Rectal smooth muscle tissue (tissue), 1 donor: ENCODE measurements at regions not wholly inside any gene's neighbourhood (a gene's known extent, or its start where the extent isn't known, plus 50 kb on each side); places are given as distances from the start of the nearest gene placed in this dataset.

Source experiments
- H3K27ac ChIP-seq: one replicate; pipeline ENCODE4 v1.7.0; 2013; ENCODE audit warnings: low read depth, low read length, inconsistent platforms
- H3K27me3 ChIP-seq: one replicate; pipeline ENCODE4 v1.7.0; 2013; ENCODE audit warnings: low read length; ENCODE audit not compliant: control insufficient read depth, insufficient read depth
- H3K36me3 ChIP-seq: one replicate; pipeline ENCODE4 v1.7.0; 2013; ENCODE audit warnings: low read length; ENCODE audit not compliant: control insufficient read depth, insufficient read depth
- H3K4me1 ChIP-seq: one replicate; pipeline ENCODE4 v1.7.0; 2013; ENCODE audit warnings: low read length; ENCODE audit not compliant: control insufficient read depth, insufficient read depth
- H3K4me3 ChIP-seq: one replicate; pipeline ENCODE4 v1.7.0; 2013; ENCODE audit warnings: low read length
- H3K9ac ChIP-seq: one replicate; pipeline ENCODE4 v1.7.0; 2013; ENCODE audit warnings: low read length

GRCh38 chr1:208515129-208515528 is 270.9 kb upstream of the PLXNA2 start:
- Histone ChIP-seq H3K27me3 (no peaks in the 10 kb centered on the region), H3K4me1 (no peaks in the 10 kb centered on the region), H3K36me3 (no peaks in the 10 kb centered on the region), H3K27ac (no peak overlapping the region), H3K4me3 (no peak overlapping the region), H3K9ac (no peak overlapping the region)

GRCh38 chr1:208516780-208517179 is 272.6 kb upstream of the PLXNA2 start:
- no peaks in the 10 kb centered on the region for H3K36me3 ChIP-seq
- H3K4me3 ChIP-seq, result no peak overlapping the region
- no peak overlapping the region for H3K27ac ChIP-seq
- no peak overlapping the region for H3K9ac ChIP-seq
- H3K4me1 ChIP-seq, result no peaks in the 10 kb centered on the region
- no peaks in the 10 kb centered on the region for H3K27me3 ChIP-seq

GRCh38 chr1:208520438-208521099 is 276.4 kb upstream of the PLXNA2 start:
- no peak overlapping the region for H3K27ac ChIP-seq
- H3K4me1 ChIP-seq, result no peaks in the 10 kb centered on the region
- no peak overlapping the region for H3K9ac ChIP-seq
- no peaks in the 10 kb centered on the region for H3K27me3 ChIP-seq
- no peak overlapping the region for H3K4me3 ChIP-seq
- H3K36me3 ChIP-seq, result no peaks in the 10 kb centered on the region

- no peaks in the 10 kb centered on the region for H3K27me3 ChIP-seq
- H3K27ac ChIP-seq, result no peak overlapping the region
- no peak overlapping the region for H3K9ac ChIP-seq
- no peaks in the 10 kb centered on the region for H3K4me1 ChIP-seq
- no peak overlapping the region for H3K4me3 ChIP-seq
- H3K36me3 ChIP-seq, result no peaks in the 10 kb centered on the region
Measured at GRCh38 chr1:208521534-208521933, 277.4 kb upstream of the PLXNA2 start.

DNA sequence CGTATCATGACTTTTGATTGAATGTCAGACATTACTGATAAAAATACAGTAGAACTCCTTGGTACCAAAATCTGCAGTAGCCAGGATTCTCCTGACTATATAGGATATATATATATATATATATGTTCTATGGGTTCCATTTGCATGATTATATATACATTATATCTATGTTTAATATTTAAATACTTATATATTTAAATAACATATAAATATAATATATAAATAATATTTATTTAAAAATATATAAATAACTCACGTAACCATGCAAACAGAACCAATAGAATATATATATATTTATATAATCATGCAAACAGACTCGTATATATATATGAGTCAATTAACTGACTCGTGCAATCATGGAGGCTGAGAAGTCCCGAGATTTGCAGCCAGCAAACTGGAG is 278.8 kb upstream of the PLXNA2 start:
- no peak overlapping the region for H3K9ac ChIP-seq
- no peaks in the 10 kb centered on the region for H3K27me3 ChIP-seq
- no peaks in the 10 kb centered on the region for H3K4me1 ChIP-seq
- H3K36me3 ChIP-seq, result no peaks in the 10 kb centered on the region
- no peak overlapping the region for H3K4me3 ChIP-seq
- no peak overlapping the region for H3K27ac ChIP-seq

- Histone ChIP-seq H3K27me3 (no peaks in the 10 kb centered on the region), H3K4me3 (no peak overlapping the region), H3K27ac (no peak overlapping the region), H3K36me3 (no peaks in the 10 kb centered on the region), H3K4me1 (no peaks in the 10 kb centered on the region), H3K9ac (no peak overlapping the region)
Measured at GRCh38 chr1:208524376-208524775, 280.2 kb upstream of the PLXNA2 start.

DNA sequence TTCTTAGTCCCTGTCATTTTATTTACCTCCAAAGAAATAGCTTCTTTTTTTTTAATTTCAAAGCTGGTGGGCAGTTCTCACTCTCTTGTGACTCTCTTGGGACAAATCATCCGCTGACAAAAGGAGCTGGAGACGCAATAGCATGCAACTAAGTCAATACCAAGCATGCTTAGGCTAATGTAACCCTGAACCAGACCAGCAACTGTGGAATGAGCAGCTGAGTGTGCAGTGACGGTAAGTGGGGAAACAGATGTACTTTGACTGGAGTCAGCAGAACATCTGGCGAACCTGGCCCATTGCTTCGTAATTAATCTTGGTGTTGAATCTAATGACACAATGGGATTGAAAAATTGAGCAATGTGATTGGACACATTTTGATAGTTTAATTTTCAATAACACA is 280.7 kb upstream of the PLXNA2 start:
- Histone ChIP-seq H3K36me3 (no peaks in the 10 kb centered on the region), H3K27ac (no peak overlapping the region), H3K4me1 (no peaks in the 10 kb centered on the region), H3K4me3 (no peak overlapping the region), H3K9ac (no peak overlapping the region), H3K27me3 (no peaks in the 10 kb centered on the region)

DNA sequence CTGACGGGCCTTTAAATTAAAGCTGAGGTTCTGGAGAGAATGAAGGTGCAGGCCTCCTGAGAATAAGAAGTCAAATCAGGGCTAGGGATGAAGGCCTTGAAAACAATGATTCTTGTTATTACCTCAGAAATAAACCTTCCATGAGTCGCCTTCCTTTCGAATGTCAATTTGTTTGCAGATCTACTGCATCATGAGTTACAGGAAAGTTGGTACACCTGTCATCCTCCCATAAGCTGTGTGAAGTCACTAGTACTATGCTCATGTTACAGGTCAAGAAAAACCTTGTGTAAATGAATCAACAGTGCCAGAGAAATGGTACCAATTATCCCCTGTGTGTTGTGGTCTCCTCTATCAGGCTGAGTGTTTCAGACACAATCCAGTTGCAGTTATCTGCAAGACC is 281.2 kb upstream of the PLXNA2 start:
- Histone ChIP-seq H3K4me3 (no peak overlapping the region), H3K36me3 (no peaks in the 10 kb centered on the region), H3K9ac (no peak overlapping the region), H3K27me3 (no peaks in the 10 kb centered on the region), H3K27ac (no peak overlapping the region), H3K4me1 (no peaks in the 10 kb centered on the region)

- no peak overlapping the region for H3K27ac ChIP-seq
- no peaks in the 10 kb centered on the region for H3K4me1 ChIP-seq
- no peak overlapping the region for H3K4me3 ChIP-seq
- no peak overlapping the region for H3K9ac ChIP-seq
- H3K27me3 ChIP-seq, result no peaks in the 10 kb centered on the region
- no peaks in the 10 kb centered on the region for H3K36me3 ChIP-seq
Measured at GRCh38 chr1:208526613-208527125, 282.5 kb upstream of the PLXNA2 start.

DNA sequence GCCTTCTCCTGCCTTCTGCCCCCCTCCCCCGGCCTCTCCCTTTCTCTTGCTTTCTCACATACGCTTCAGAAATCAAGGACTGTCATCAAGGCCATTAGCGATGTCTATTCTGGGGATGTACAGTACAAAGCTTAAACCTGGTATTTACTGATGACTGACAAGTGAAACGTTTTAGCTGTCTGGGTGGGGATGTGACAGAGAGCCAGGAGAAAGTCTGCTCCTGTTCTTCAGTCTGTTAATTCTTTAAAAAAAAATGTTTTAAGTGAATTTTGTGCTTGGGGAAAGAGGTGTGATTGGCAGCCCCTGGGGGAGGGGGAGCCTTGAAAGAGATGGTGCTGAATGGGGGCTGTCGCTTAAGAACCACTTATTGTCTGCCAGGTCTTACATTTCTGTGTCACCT is 283.0 kb upstream of the PLXNA2 start:
- no peak overlapping the region for H3K4me3 ChIP-seq
- no peaks in the 10 kb centered on the region for H3K4me1 ChIP-seq
- no peaks in the 10 kb centered on the region for H3K27me3 ChIP-seq
- H3K27ac ChIP-seq, result no peak overlapping the region
- no peaks in the 10 kb centered on the region for H3K36me3 ChIP-seq
- H3K9ac ChIP-seq, result no peak overlapping the region

DNA sequence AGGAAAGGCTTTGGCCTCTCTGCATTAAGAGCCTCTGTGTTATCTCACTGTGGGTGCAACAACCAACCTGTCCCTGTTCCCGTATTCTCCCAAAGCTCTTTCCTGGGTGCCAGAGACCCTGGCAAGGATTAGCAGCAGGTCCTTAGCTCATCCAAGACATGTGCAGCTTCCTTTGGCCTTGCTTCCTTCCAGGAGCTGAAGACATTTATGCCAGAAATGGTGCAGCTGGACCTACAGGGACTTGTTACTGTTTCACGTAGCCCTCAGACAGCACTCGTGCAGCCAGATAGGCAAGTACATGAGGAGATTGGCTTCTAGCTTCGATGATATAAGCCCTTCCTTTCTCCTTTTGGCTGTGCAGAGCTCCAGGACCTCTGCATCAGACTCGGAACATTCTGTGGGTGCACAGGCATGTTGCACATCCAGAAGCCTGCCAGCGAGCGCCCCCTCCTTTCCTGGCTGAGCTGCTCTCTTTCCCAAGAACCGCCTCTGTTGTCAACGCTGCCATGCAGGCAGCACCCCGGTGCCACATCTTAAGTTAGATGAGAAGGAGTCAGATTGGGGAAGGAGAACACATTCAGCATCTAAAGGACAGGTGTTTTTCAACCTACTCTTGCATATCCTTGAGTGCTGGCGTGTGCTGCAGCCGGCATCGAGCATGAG is 284.5 kb upstream of the PLXNA2 start:
- Histone ChIP-seq H3K36me3 (no peaks in the 10 kb centered on the region), H3K27me3 (no peaks in the 10 kb centered on the region), H3K4me3 (no peak overlapping the region), H3K9ac (no peak overlapping the region), H3K4me1 (no peaks in the 10 kb centered on the region), H3K27ac (no peak overlapping the region)

DNA sequence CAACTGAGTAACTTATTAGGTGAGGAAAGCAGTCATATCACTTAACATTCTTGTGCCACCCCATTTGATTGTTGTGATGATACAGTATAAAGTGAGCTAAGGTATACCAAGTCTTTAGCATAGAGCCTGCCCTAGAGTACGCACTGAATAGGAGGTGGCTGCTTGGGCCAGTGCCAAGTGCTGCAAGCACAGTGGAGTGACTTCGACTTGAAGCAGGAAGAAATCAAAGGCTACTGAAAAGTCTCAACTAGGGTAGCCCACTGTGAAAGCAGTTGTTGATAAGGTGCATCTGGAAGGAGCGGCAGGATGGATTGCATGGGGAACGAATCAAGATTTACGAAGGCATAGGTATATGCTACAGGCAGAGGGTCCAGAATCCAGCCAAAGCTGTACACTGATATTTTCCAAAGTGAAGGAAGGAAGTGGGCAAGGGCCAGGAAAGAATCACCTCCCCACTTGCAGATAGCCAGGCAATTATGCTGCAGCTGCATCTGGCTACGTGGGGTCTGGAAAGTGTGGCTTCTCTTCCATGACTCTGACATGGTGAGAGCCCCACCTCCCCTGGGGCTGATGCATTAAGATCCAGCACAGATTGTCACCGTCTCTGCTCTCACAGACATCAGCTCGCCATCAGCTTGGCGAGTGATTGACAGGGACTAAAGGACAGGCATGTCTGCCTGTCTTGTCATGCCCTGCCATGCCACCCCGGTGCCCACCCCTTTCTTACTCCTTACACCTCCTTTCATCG is 287.0 kb upstream of the PLXNA2 start:
- Histone ChIP-seq H3K27me3 (no peaks in the 10 kb centered on the region), H3K36me3 (no peaks in the 10 kb centered on the region), H3K4me1 (no peaks in the 10 kb centered on the region), H3K4me3 (no peak overlapping the region), H3K9ac (peak overlapping the region; percentile 33), H3K27ac (no peak overlapping the region)
